ENCODE measurements at regions not wholly inside any gene's neighbourhood (a gene's known extent, or its start where the extent isn't known, plus 50 kb on each side); places are given as distances from the start of the nearest gene placed in this dataset.
A peak's percentile ranks its signal among the peaks of the same experiment; 100 is the strongest.

DNA sequence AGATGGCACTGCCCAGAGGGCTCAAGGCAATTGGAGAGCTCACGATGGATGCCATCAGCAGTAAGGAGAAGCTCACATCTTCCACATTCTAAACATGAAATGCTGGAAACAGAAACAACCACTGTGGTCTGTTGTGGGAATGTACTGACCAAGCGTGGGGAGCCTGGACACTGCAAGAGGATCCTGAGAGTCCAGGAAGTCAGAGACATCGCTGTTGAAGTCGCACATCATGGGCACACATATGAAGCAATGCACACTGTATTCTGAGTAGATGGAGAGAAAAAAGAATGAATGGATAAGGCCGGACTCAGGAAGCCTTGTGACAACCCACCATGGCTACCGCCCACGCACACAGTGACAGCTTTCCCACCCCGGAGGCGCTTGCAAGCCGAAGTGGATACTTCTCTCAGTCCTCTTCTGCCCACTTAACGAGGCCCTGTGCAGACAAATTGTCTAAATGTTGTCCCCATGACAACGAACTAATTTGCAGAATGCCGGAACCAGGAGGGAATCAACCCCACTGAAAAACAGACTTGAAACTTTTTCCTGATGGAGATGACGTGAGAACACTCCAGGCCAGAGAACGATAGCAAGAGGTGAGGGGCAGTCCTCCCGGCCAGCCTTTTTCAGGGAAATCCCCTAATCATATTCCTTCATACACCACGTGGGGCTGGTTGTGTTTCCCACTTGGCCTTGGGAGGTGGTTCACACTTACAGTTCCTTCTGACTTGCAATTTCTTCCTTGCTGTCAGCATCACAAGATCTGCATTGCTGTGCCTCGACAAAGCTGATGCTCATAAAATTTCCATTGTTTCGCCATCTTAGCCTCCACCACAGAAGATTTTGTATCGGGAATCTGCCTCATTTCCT lies 109.6 kb upstream of the SERP2 start:
- DNase-seq, result no peak

DNA sequence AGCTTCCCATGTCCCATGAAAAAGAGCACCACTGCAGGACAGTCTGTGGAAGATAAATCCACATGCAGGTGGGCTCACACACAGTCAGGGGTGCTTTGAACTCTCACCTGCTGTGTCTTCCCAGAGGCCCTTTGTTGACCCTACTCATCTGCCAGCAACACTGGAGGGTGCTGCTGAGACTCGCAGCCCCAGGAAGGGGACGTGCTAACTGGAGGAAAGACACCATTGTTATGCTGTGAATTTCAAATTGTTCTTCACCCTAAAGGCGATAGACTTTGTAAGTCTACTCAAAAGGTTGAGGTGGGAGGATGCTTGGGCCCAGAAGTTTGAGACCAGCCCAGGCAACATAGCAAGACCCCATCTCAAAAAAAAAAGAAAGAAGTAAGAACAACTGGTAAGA lies 107.3 kb upstream of the SERP2 start:
- no peak for DNase-seq

DNA sequence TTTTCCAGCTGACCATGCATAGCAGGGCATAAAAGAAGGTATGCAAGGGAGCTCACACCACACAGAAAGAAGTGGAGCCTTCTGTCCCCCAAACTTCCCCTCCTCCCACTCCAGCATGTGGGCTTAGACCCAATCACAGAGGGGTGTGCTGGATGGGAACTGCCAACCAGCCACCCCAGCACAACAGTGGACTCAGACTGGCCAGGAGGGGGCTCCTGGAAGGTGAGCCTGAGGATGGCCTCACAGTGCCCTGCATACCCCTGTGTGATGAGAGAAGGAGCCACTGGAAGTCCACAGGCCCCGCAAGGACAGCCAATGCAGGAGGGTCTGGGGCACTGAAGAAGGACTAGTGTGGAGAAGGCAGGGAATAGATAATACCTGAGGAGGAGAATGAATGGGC lies 106.9 kb upstream of the SERP2 start:
- DNase-seq, result no peak

DNA sequence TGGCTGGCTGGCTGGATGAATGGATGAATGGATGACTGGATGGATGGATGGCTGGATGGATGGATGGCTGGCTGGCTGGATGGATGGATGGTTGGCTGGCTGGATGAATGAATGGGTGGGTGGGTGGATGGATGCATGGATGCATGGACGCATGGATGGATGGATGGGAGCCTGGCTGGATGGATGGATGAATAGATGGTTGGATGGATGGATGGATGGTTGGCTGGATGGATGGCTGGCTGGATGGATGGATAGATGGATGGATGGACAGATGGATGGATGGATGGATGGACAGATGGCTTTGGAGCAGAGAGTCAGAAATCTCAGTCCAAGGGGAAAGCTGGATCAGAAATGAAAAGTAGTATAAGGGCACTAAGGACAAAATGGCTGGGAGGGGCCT lies 106.4 kb upstream of the SERP2 start:
- no peak for DNase-seq

DNA sequence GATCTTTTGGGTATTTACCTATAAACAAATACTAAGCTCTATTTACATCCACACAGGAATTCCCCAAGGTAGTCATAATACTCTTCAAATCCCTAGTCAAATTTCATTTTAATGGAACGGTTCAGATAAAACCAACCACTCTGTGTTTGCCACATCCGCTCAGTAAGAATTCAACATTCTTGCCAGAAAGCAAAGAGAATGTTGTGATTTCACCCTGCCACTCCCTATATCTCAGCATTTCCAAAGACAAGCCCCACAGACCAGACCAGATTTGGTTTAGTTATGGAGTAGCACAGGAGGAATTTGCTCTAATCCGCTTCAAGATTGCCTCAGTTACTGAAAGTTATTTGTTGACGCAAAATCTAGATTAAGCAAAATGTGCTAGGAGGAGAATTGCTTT lies 105.6 kb upstream of the SERP2 start:
- no peak for DNase-seq

DNA sequence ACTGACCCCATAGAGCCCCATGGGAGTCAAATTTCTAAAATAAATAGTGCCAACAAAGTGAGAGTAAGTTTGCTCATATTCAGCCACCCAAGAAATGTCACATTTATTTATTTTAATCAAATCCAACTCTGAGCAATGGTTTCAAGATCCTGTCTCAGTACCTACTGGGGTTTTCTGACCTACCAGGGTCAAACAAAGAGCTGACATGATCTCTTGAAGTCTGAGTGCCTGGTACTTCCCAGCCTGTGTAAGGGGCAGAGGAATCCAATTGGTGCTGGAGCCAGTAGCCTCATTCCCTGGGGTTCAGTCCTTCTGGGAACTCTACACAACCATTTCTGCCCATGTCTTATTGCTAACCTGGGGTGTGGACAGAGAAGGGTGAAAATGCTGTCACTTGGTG lies 104.6 kb upstream of the SERP2 start:
- DNase-seq, result no peak

DNA sequence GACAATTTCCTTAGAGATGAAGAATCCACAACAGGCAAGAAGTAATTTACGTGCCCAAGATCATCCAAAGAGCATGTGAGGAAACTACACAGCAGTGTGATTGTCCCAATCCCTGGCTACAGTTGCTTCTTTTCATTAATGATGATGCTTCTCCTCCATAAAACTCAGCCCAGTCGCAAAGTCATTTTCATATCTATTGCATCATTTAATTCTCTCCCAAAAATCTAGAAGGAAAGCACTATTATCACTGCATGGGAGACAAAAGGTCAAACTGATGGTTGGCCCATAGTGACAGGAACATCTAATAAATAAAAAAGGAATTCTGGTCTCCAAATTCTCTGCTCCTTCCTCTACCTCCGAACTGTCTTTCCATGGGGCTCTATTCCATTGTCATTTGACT lies 103.5 kb upstream of the SERP2 start:
- DNase-seq, result no peak

DNA sequence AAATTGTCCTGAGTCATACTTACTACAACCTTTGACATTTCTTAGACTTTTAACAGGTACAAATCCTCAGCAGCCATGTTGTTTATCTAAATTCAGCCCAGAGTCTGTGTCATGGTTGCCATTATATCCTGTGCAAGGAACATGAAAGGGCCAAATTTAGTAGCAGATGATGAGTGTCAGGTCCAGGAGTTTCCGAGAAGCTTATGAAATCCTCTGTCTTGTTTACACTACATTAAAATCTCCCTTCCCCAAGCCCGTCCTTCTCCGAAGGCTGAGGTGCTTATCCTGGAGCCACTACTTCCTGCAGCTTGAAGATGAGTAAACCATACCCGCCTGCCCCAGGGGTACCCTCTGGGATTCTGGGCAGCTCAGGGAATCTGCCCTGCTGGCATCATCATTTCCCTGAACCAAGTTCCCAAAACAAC lies 102.6 kb upstream of the SERP2 start:
- DNase-seq, result no peak

DNA sequence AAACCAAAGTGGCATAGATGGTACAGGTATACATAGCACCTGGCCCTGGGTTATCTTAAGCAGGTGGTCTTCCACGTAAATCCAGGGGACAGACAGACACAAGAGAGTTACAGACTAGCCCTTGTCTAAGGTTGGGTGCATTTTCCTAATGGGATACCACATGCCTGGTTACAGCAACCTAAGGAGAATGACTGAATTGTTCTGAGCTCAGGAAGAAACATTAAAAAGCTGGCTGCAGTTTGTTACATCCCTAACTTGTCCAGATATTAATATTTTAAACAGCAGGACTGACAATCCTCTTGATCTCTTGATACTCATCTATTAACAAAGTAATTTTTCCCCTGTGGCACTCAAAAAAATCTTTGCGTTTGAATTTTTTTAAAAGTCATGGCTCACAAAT lies 102.2 kb upstream of the SERP2 start:
- DNase-seq, result no peak

DNA sequence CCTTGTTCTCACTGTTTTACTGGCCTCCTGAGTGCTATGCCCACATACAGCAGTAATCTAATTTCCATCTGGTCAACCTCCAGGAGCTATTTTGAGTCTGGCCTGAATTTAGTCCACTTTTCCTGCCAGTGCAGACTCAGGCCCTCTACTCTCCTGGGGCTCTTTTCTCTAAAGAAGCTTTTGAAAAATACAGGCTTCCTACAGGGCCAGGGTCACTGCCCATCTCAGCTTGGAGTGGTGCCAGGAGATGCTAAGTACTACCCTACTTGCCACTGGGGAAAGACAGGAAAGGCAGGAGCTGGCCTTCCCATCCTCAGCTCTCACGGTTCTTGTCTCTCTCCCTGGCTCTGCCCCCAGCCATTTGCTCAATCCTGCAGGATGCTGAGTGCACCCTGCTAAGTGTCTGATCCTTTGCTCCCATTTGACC lies 101.7 kb upstream of the SERP2 start:
- DNase-seq, result no peak

DNA sequence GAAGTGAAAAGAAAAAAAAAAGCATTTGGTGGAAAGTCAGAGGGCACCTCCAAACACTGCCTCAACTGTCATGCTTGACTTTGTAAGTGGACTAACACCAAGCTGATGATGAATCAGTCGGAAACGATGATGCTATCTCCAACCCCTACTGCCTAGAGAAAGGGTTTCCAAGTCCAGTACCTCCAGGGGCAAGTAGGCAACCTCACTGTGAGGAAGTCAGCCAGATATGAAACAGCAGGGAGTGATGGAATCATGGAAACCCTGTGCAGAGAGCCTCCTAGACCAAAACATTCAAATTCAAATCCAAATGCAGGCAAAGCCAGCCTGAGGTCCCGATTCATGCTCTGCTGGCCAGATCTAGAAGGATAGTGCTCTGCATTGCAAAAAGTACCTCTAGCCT lies 100.9 kb upstream of the SERP2 start:
- DNase-seq, result no peak

DNA sequence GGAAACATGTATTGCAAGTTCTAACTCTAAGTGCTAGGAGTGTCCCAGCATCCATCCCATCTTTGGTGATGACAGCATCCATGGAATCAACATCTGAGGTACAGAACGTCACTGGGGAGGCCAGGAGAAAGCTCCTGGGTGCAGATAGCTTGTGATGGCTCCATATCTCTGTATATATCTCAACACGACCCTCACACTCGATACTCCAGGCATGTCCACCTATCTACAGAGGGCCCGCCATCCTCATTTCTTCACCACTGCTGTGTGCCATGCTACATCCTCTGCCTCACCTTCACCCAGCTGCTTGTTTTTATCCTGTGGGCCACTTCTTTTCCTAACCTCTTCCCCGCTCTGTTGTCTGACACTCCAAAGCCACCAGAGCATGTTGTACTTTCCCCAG lies 100.4 kb upstream of the SERP2 start:
- DNase-seq, result no peak

DNA sequence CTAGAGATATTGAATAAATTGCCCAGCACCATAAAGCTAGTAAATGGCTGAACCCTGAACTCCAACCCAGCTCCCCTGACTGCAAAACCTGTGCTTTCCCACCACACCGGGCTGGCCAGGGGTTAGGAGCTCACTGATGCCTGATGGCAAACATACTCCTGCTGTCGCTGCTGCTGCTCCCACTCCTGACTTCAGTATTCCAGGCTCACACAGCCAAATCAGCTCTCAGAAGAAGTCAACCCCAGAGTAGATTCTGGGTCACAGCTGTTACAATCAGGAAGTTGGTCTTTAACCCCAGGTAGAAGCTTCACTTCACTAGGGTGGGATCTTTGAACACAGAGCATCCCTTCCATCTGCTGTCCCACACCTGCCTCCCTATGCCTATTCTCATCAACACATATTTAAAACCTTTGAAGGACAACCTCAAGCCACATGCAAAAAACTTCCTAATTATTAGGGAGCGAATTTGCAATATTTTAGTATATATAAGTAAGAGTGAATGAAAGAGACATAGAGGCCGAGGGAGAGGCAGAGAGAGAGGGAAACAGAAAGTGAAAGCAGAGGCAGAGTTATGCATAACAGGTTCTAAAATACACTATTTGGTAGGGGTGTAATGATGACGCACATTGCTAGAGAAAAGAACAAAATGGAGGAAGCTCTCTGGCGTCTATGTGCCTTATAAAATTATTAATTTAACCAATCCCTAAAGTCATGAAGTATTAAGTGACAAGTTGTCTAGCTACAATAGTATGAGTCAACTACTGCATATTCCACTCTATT lies 99.4 kb upstream of the SERP2 start:
- DNase-seq, result peak; percentile 60

DNA sequence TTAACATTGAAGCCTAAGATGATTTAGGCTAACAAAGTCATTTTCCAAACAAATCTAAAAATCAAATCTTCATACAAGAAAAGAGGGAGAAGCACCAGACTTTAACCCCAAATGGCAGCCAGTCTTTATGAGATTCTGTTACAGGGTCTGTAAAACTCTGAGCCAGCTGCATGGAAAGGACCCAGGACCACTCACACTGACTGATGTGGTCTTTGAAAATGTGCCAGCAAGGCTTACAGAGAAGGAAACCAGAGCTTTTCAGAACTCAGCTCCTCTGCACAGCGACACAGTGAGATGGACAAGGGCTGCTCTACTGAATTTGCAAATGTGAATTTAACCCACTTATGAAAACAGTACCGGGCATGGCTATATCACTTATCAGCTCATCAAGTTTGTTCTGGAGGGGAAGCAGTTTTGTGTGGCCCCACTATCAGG lies 98.8 kb upstream of the SERP2 start:
- no peak for DNase-seq

DNA sequence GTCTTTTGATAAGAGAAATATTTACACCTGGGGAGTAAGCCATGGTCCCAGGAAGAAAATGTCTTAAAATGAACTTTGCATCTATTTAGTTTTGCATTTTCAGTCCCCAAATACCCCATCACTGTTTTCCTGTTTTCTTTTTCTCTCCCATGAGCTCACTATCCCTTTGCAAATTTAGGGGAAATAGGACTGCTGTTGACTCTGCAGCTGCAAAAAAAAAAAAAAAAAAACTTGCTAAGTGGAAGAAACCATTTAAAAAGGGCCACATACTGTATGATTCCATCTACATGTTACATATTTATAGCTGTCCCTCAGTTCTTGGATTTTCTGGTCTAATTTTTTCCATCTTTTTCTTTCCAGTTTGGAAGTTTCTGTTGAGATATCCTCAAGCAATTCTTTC lies 98.2 kb upstream of the SERP2 start:
- DNase-seq, result no peak

DNA sequence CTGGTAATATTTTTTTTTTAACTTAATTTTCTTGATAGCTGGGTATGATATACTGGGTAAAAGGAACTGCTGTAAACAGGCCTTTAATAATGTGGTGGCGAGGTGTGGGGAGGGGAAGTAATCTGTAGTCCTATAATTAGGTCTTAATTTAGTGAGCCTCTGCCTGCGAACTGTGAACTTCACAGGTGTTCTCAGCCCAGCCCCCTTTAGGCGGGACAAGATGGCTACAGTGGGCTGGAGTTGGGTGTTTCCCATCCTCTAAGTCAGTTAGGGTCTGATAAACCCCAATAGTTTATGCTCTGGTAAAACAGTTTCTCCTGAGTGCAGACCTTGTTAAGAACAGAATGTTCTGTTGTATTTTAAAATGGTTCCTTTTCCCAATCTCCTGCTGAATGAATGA lies 97.6 kb upstream of the SERP2 start:
- no peak for DNase-seq

DNA sequence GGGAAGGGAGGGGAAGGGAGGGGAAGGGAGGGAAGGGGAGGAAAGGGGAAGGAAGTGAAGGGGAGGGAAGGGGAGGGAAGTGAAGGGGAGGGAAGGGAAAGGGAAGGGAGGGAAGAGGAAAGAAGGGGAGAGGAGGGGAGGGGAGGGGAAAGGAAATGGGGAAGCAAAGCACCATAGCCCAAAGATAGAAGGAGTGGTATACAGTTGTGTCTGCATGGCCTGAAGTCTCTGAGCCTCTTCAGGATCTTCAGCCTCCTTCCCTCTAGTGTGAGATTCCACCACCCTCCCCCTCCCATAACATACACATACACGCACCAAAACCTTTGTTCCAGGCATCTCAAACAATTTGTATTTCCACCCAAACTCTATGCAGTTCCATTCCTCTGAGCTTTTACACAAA lies 96.2 kb upstream of the SERP2 start:
- DNase-seq, result no peak

DNA sequence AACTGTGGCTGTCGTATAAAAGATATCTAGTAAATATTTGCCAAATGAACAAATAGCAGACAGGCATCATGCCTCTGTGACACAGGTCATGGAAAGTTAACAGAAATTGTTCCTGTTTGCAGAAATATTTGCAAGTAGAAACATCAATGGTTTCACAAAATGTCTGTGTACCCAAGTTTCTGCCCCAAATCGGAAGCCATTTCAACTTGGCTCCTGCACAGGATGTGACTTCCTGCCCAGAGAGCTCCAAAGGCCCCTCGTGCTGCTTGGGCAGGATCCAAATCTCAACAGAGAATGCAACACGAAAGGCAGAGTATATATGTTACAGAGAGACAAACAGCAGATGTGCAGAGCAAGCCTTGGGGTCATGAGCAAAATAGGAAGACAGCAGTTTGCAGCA lies 95.5 kb upstream of the SERP2 start:
- DNase-seq, result peak; percentile 55

DNA sequence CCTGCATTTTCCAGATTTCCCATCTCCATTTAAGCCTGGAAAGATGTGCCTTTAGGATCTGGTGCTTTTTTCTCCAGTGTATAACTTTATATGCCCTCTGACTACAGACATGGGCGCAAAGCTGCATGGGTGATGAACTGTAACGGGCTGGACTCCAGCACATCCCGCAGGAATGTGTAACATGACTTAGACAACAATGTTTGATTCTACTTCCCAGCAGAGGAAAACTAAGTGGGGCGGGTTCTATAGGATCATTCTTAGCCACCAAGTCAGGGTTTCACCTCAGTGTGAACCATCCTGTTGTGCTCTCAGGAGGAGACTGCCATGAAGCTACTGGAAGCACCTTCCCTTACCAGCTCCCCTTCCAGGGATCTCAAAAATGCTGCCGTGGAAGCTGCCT lies 93.2 kb upstream of the SERP2 start:
- no peak for DNase-seq

DNA sequence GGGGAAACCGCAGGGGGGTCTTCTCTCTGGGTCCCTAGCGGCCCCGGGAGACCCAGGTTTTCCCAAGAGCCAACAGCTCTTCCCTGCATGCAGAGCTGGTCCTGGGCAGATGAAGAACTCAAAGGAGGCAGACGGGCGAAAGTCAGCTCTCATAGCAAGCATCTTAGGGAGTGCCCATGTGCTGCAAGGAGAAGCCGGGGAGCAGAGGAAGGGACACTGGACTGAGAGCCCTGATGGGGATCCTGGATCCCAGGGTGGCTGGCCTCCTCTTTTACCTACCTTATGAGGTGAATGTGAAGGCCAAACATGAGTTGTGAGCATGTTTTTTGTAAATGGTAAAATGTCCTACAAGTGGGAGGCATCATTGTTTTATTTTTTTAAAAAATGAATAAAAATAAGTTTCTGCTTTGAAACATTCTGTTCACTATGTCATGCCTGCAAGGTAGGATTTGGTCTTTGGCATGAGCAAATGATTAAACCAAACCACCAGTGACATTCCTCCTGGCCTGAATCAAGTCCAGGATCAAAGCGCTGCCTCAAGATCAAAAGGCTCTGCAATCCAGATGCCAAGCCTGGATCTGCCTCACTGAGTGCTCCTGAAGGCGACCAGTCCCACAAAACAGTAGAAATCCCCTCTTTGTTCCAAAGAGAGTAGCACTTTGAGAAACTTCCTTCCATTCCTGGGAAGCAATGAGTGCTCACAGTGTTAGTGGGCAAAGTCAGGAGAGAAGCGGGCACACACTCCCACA lies 92.2 kb upstream of the SERP2 start:
- DNase-seq, result no peak

DNA sequence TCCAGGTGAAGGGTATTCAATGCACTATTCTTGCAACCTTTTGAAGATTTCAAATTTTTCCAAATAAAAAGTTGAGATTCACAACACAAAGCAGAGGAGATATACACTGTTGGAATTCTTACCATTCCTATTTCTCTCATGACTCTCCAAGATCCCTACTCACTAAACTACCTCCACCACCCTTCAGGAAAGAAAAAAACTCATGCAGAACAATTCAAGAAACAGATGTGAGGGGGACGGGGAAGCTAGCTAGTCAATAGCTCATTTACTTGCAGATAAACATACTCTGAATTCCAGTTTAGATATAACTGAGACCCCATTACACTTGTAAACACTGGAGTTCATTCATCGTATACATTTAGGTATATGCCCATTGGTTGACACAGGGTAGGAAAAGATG lies 90.0 kb upstream of the SERP2 start:
- DNase-seq, result no peak

DNA sequence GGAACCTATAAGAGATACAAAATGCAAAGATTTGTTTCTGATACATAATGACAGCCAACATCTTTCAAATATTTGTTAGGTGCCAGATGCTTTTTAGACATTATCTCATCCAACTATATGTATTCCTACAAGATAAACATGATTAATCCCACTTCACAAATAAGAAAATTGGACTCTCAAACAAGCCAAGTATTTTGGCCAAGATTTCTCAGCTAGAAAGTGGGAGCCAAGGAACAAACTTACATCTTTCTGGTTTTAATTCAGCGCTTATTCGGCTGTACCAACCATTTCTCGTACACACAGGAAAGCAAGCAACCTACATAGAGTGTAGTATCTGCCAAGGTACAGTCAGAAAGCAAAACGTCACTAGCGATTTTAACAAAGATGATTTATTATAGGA lies 85.7 kb upstream of the SERP2 start:
- DNase-seq, result no peak

DNA sequence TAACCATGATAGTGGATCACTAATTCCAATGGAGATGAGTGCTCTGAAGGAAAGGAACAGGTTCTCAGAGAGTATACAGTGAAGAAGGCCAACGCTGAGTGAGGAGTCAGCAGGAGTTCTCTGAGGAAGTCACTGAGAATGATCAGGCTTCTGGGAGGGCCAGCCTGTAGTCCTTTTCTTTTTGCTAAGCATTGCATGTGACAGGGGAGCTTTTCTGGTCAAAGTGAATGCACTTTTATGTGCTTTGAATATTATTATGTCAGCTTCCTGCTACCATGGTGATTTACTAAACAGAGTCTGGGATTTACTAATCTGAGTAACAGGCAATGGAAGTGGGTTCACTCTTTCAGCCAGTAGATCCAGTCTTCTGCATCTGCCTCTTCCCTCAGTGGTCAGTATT lies 81.1 kb upstream of the SERP2 start:
- no peak for DNase-seq

DNA sequence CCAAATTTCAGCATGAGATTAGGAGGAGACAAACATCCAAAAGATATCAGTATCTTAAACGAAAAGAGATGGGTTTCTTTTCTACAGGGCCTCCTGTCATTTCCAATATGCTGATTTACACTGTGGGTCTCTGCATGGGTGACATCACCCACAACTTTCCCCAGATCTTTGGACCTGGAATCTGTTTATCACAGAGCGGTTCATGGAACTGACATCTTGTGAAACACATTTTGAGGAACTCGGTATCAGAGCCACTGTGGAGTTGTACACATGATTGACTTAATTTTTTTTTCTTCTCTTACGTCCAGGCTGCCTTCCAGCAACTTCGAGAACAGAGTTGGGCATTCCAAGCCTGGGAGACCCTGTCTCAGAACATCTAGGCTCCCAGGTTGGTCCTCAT lies 80.2 kb upstream of the SERP2 start:
- DNase-seq, result no peak
